ENCODE measurements at regions not wholly inside any gene's neighbourhood (a gene's known extent, or its start where the extent isn't known, plus 50 kb on each side); places are given as distances from the start of the nearest gene placed in this dataset.

- DNase-seq (ENCODE audit: low spot score) = peak; percentile 64
- POLR2A ChIA-PET (ENCODE audit: low non-redundant PET) = interaction anchor here (0.5 kb wide), 1 partner anchor 455 kb away, joined by 6 read pairs; no protein-coding TSS in a partner anchor
- TF ChIP-seq CTCF (conservative IDR thresholded peaks at IDR 0.05; ENCODE audit: low read depth) = peak; percentile 87
- no peak overlapping the region for H3K27ac ChIP-seq
- CTCF ChIA-PET = interaction anchor here (0.5 to 1.6 kb wide), 29 partner anchors 9 to 666 kb away, joined by 3 to 18 read pairs (median 3); no protein-coding TSS in a partner anchor
Observed at GRCh38 chr1:65687428-65688214, 105.1 kb upstream of the PDE4B start.

- DNase-seq (ENCODE audit: low spot score) = no peak
- TF ChIP-seq CTCF (conservative IDR thresholded peaks at IDR 0.05; ENCODE audit: low read depth) = no peak
- H3K27ac ChIP-seq = no peak overlapping the region
- ChIA-PET POLR2A (ENCODE audit: low non-redundant PET) (no interaction called here), CTCF (interaction anchor here (0.6 to 1.6 kb wide), 19 partner anchors 16 to 667 kb away, joined by 3 to 18 read pairs (median 4); no protein-coding TSS in a partner anchor)
Observed at GRCh38 chr1:65688215-65688566, 104.5 kb upstream of the PDE4B start.

GRCh38 chr1:65688848-65689247 is 103.8 kb upstream of the PDE4B start:
- no peak overlapping the region for H3K27ac ChIP-seq
- CTCF ChIA-PET = interaction anchor here (0.6 kb wide), 1 partner anchor 479 kb away, joined by 4 read pairs; no protein-coding TSS in a partner anchor
- no peak for DNase-seq (ENCODE audit: low spot score)
- TF ChIP-seq CTCF (conservative IDR thresholded peaks at IDR 0.05; ENCODE audit: low read depth) = no peak
- POLR2A ChIA-PET (ENCODE audit: low non-redundant PET) = no interaction called here

GRCh38 chr1:65691152-65691900 is 101.4 kb upstream of the PDE4B start:
- TF ChIP-seq CTCF (conservative IDR thresholded peaks at IDR 0.05; ENCODE audit: low read depth) = no peak
- CTCF ChIA-PET = no interaction called here
- POLR2A ChIA-PET (ENCODE audit: low non-redundant PET) = no interaction called here
- H3K27ac ChIP-seq = no peak overlapping the region
- no peak for DNase-seq (ENCODE audit: low spot score)

- H3K27ac ChIP-seq = no peak overlapping the region
- no peak for DNase-seq (ENCODE audit: low spot score)
- TF ChIP-seq CTCF (conservative IDR thresholded peaks at IDR 0.05; ENCODE audit: low read depth) = no peak
- ChIA-PET POLR2A (ENCODE audit: low non-redundant PET) (no interaction called here), CTCF (no interaction called here)
Observed at GRCh38 chr1:65691972-65692371, 100.7 kb upstream of the PDE4B start.

- no peak for DNase-seq (ENCODE audit: low spot score)
- ChIA-PET CTCF (no interaction called here), POLR2A (ENCODE audit: low non-redundant PET) (no interaction called here)
- no peak for TF ChIP-seq CTCF (conservative IDR thresholded peaks at IDR 0.05; ENCODE audit: low read depth)
- no peak overlapping the region for H3K27ac ChIP-seq
Observed at GRCh38 chr1:65694126-65694525, 98.6 kb upstream of the PDE4B start.

Data from RWPE1 (cell line).